MCF 10A (cell line): ENCODE measurements at regions not wholly inside any gene's neighbourhood (a gene's known extent, or its start where the extent isn't known, plus 50 kb on each side); places are given as distances from the start of the nearest gene placed in this dataset.

ENCODE experiments used
- BruUV-seq: library from RNA; stranded (reverse); fragments of 400-500 nt; replicated peaks from 2 replicates; lab custom pipeline; 2021; lab: Mats Ljungman, UMichigan
- CTCF ChIA-PET: fragments of 300-600 bp; sonication (Branson Sonifier 250); formaldehyde crosslinking; extraction: SDS; loops from one replicate; lab custom pipeline; 2021; ENCODE audit warnings: antibody characterized with exemption, inconsistent platforms; lab: Yijun Ruan, JAX
- POLR2A ChIA-PET: fragments of 300-600, 350-650 bp; sonication (Branson Sonifier 250); formaldehyde crosslinking; extraction: SDS; loops from one replicate; lab custom pipeline; 2020; ENCODE audit warnings: antibody characterized with exemption, inconsistent platforms; lab: Yijun Ruan, JAX
- DNase-seq: peaks from one replicate; pipeline ENCODE4 v3.0.0-alpha.2; 2018; ENCODE audit not compliant: unreplicated experiment
- H3K27ac Mint-ChIP-seq: one replicate; pipeline ENCODE4 v1.8.0; 2022; ENCODE audit warnings: mild to moderate bottlenecking, low read depth, mixed read lengths; ENCODE audit not compliant: unreplicated experiment
- H3K27me3 Mint-ChIP-seq: one replicate; pipeline ENCODE4 v1.8.0; 2022; ENCODE audit warnings: mixed read lengths; ENCODE audit not compliant: insufficient read depth, unreplicated experiment
- H3K36me3 Mint-ChIP-seq: one replicate; pipeline ENCODE4 v1.8.0; 2022; ENCODE audit warnings: mild to moderate bottlenecking, moderate library complexity, mixed read lengths; ENCODE audit not compliant: insufficient read depth, unreplicated experiment
- H3K4me1 Mint-ChIP-seq: one replicate; pipeline ENCODE4 v1.8.0; 2022; ENCODE audit warnings: mixed read lengths; ENCODE audit not compliant: insufficient read depth, unreplicated experiment
- H3K4me3 Mint-ChIP-seq: one replicate; pipeline ENCODE4 v1.8.0; 2022; ENCODE audit warnings: mild to moderate bottlenecking, moderate library complexity, mixed read lengths; ENCODE audit not compliant: unreplicated experiment
- H3K9me3 Mint-ChIP-seq: one replicate; pipeline ENCODE4 v1.8.0; 2022; ENCODE audit warnings: mixed read lengths; ENCODE audit not compliant: unreplicated experiment
- CTCF ChIP-seq: fragments of 200-600 bp; IDR thresholded peaks from one replicate; pipeline ENCODE4 v1.8.0; 2022; ENCODE audit warnings: antibody characterized with exemption, mild to moderate bottlenecking; ENCODE audit not compliant: unreplicated experiment
- intact Hi-C: fragments of 100-400 bp; cut with micrococcal nuclease; formaldehyde crosslinking; loops from 2 replicates; pipeline ENCODE4 v1.14.1; 2022

GRCh38 chr6:142651384-142651783 is 293.6 kb downstream of the HIVEP2 start:
- no peak for DNase-seq
- TF ChIP-seq CTCF, result no peak
- intact Hi-C loops, result no loop called here
- Mint-ChIP-seq H3K36me3 (no peaks in the 10 kb centered on the region), H3K4me3 (no peak overlapping the region), H3K27me3 (peaks cover 41% of the 10 kb centered on the region), H3K9me3 (no peaks in the 10 kb centered on the region), H3K4me1 (no peaks in the 10 kb centered on the region), H3K27ac (no peak overlapping the region)
- ChIA-PET CTCF (interaction anchor here (0.6 kb wide), 1 partner anchor 15 kb away, joined by 3 read pairs; no protein-coding TSS in a partner anchor), POLR2A (interaction anchor here (0.6 to 1.2 kb wide), 2 partner anchors 12 to 34 kb away, joined by 3 to 6 read pairs; no protein-coding TSS in a partner anchor)
- BruUV-seq, result no TSS peak

GRCh38 chr6:142653710-142654420 is 291.1 kb downstream of the HIVEP2 start:
- intact Hi-C loops, result no loop called here
- no peak for DNase-seq
- Mint-ChIP-seq H3K9me3 (no peaks in the 10 kb centered on the region), H3K4me1 (no peaks in the 10 kb centered on the region), H3K36me3 (no peaks in the 10 kb centered on the region), H3K27ac (no peak overlapping the region), H3K27me3 (peaks cover 17% of the 10 kb centered on the region), H3K4me3 (no peak overlapping the region)
- POLR2A ChIA-PET, result no interaction called here
- BruUV-seq, result no TSS peak
- CTCF ChIA-PET, result interaction anchor here (0.7 to 0.9 kb wide), 2 partner anchors 85 to 1276 kb away, joined by 3 to 4 read pairs; no protein-coding TSS in a partner anchor
- TF ChIP-seq CTCF, result no peak

GRCh38 chr6:142659661-142660060 is 285.3 kb downstream of the HIVEP2 start:
- CTCF ChIA-PET, result no interaction called here
- intact Hi-C loops, result no loop called here
- peaks cover 7% of the 10 kb centered on the region for H3K27me3 Mint-ChIP-seq
- peaks cover 8% of the 10 kb centered on the region for H3K9me3 Mint-ChIP-seq
- POLR2A ChIA-PET, result no interaction called here
- no peak for TF ChIP-seq CTCF
- H3K4me1 Mint-ChIP-seq, result no peaks in the 10 kb centered on the region
- no TSS peak for BruUV-seq
- DNase-seq, result no peak
- no peaks in the 10 kb centered on the region for H3K36me3 Mint-ChIP-seq
- H3K27ac Mint-ChIP-seq, result no peak overlapping the region
- no peak overlapping the region for H3K4me3 Mint-ChIP-seq

GRCh38 chr6:142665393-142665792 is 279.6 kb downstream of the HIVEP2 start:
- no peak for TF ChIP-seq CTCF
- POLR2A ChIA-PET, result no interaction called here
- no peaks in the 10 kb centered on the region for H3K4me1 Mint-ChIP-seq
- CTCF ChIA-PET, result no interaction called here
- H3K36me3 Mint-ChIP-seq, result no peaks in the 10 kb centered on the region
- H3K27me3 Mint-ChIP-seq, result no peaks in the 10 kb centered on the region
- no peak for DNase-seq
- peaks cover 8% of the 10 kb centered on the region for H3K9me3 Mint-ChIP-seq
- no peak overlapping the region for H3K4me3 Mint-ChIP-seq
- intact Hi-C loops, result no loop called here
- no TSS peak for BruUV-seq
- H3K27ac Mint-ChIP-seq, result no peak overlapping the region
